Neural cell (in vitro differentiated cells): ENCODE measurements at regions not wholly inside any gene's neighbourhood (a gene's known extent, or its start where the extent isn't known, plus 50 kb on each side); places are given as distances from the start of the nearest gene placed in this dataset.

Source experiments
- H2AFZ ChIP-seq: fragments of 200-600, 300-800 bp; sonication (generic), shearing (Covaris generic); 2 replicates; pipeline ENCODE4 v1.6.0; 2014; ENCODE audit warnings: low read depth, mild to moderate bottlenecking, antibody characterized with exemption, low read length, moderate library complexity
- H3F3A ChIP-seq: fragments of 200-600 bp; shearing (Covaris generic); 2 replicates; pipeline ENCODE4 v1.6.1; 2016; ENCODE audit warnings: mild to moderate bottlenecking, moderate library complexity, mixed read lengths, antibody characterized with exemption, low read length; ENCODE audit not compliant: insufficient read depth, poor library complexity, severe bottlenecking
- H3K27ac ChIP-seq: fragments of 200-600, 300-800 bp; sonication (generic), shearing (Covaris generic); 2 replicates; pipeline ENCODE4 v1.5.1; 2014; ENCODE audit warnings: mild to moderate bottlenecking, low read length, moderate library complexity
- H3K27me3 ChIP-seq: fragments of 300-800, 200-600 bp; sonication (generic), shearing (Covaris generic); 2 replicates; pipeline ENCODE4 v1.6.0; 2014; ENCODE audit warnings: mild to moderate bottlenecking, low read depth, low read length, moderate library complexity; ENCODE audit not compliant: insufficient read depth
- H3K36me3 ChIP-seq: fragments of 300-800, 200-600 bp; sonication (generic), shearing (Covaris generic); 2 replicates; pipeline ENCODE4 v1.5.1; 2014; ENCODE audit warnings: mild to moderate bottlenecking, antibody characterized with exemption, low read length, moderate library complexity; ENCODE audit not compliant: insufficient read depth
- H3K4me2 ChIP-seq: fragments of 300-800, 200-600 bp; sonication (generic), shearing (Covaris generic); 2 replicates; pipeline ENCODE4 v1.6.0; 2014; ENCODE audit warnings: mild to moderate bottlenecking, low read length
- H3K4me3 ChIP-seq: fragments of 300-800, 200-600 bp; sonication (generic), shearing (Covaris generic); 2 replicates; pipeline ENCODE4 v1.5.1; 2014; ENCODE audit warnings: mild to moderate bottlenecking, low read length, moderate library complexity
- H3K79me2 ChIP-seq: fragments of 200-600 bp; shearing (Covaris generic); replicated peaks from 2 replicates; pipeline ENCODE4 v1.6.0; 2014; ENCODE audit warnings: mild to moderate bottlenecking, low read length, moderate library complexity; ENCODE audit not compliant: insufficient read depth
- H3K9ac ChIP-seq: fragments of 300-800, 200-600 bp; sonication (generic), shearing (Covaris generic); 2 replicates; pipeline ENCODE4 v1.6.1; 2016; ENCODE audit warnings: mild to moderate bottlenecking, low read length, mixed read lengths
- H3K9me2 ChIP-seq: fragments of 200-600 bp; shearing (Covaris generic); 2 replicates; pipeline ENCODE4 v1.6.1; 2016; ENCODE audit warnings: mild to moderate bottlenecking, low read length, mixed read lengths; ENCODE audit not compliant: insufficient read depth
- H3K9me3 ChIP-seq: fragments of 200-600, 300-800 bp; sonication (generic), shearing (Covaris generic); 2 replicates; pipeline ENCODE4 v1.6.1; 2016; ENCODE audit warnings: mild to moderate bottlenecking, mixed run types, low read length, moderate library complexity, mixed read lengths
- H4K20me1 ChIP-seq: fragments of 200-600 bp; shearing (Covaris generic); 2 replicates; pipeline ENCODE4 v1.6.1; 2016; ENCODE audit warnings: mild to moderate bottlenecking, mixed run types; ENCODE audit not compliant: insufficient read depth
- CTCF ChIP-seq: fragments of 450-650 bp; IDR thresholded peaks from 2 replicates; pipeline ENCODE4 v1.5.1; 2014; ENCODE audit warnings: antibody characterized with exemption, mild to moderate bottlenecking, moderate library complexity; ENCODE audit not compliant: poor library complexity, severe bottlenecking
- EP300 ChIP-seq: fragments of 450-650 bp; conservative IDR thresholded peaks from 2 replicates; pipeline ENCODE4 v1.6.1; 2014; ENCODE audit warnings: antibody characterized with exemption, mild to moderate bottlenecking, moderate library complexity; ENCODE audit not compliant: poor library complexity, severe bottlenecking
- EZH2 ChIP-seq: fragments of 200-600, 300-800 bp; shearing (Covaris generic), sonication (generic); IDR thresholded peaks from 2 replicates; pipeline ENCODE4 v1.6.1; 2014; ENCODE audit warnings: antibody characterized with exemption, low read length, borderline replicate concordance, mild to moderate bottlenecking; ENCODE audit not compliant: insufficient read depth, poor library complexity, severe bottlenecking
- MXI1 ChIP-seq: fragments of 450-650 bp; conservative IDR thresholded peaks from 2 replicates; pipeline ENCODE4 v1.6.1; 2014; ENCODE audit warnings: antibody characterized with exemption, mild to moderate bottlenecking; ENCODE audit not compliant: poor library complexity, severe bottlenecking
- POLR2AphosphoS5 ChIP-seq: IDR thresholded peaks from 2 replicates; pipeline ENCODE4 v1.6.1; 2012
- RAD21 ChIP-seq: fragments of 450-650 bp; conservative IDR thresholded peaks from 2 replicates; pipeline ENCODE4 v1.6.1; 2014; ENCODE audit warnings: antibody characterized with exemption, mild to moderate bottlenecking, moderate library complexity
- SMC3 ChIP-seq: fragments of 450-650 bp; conservative IDR thresholded peaks from 2 replicates; pipeline ENCODE4 v1.6.1; 2014; ENCODE audit warnings: antibody characterized with exemption, mild to moderate bottlenecking, moderate library complexity; ENCODE audit not compliant: poor library complexity
- TAF1 ChIP-seq: IDR thresholded peaks from 2 replicates; pipeline ENCODE4 v1.6.1; 2012; ENCODE audit warnings: low read depth
- TF ChIP-seq, protein P1 (sequence below): IDR thresholded peaks from 2 replicates; pipeline ENCODE4 v1.6.1; 2012; ENCODE audit warnings: borderline replicate concordance

GRCh38 chr13:67630640-67631039 is 400.5 kb upstream of the PCDH9 start:
- H3K27me3 ChIP-seq, result no peaks in the 10 kb centered on the region
- no peak overlapping the region for H2AFZ ChIP-seq
- H3K4me2 ChIP-seq, result no peak overlapping the region
- no peaks in the 10 kb centered on the region for H3K9me2 ChIP-seq
- H3K79me2 ChIP-seq, result no peaks in the 10 kb centered on the region
- no peak overlapping the region for H3K27ac ChIP-seq
- no peaks in the 10 kb centered on the region for H3F3A ChIP-seq
- H3K9me3 ChIP-seq, result no peaks in the 10 kb centered on the region
- no peak overlapping the region for H3K9ac ChIP-seq
- no peaks in the 10 kb centered on the region for H4K20me1 ChIP-seq
- H3K4me3 ChIP-seq, result no peak overlapping the region
- no peaks in the 10 kb centered on the region for H3K36me3 ChIP-seq
- TF ChIP-seq MXI1 (no peak), SMC3 (no peak), TAF1 (no peak), POLR2AphosphoS5 (no peak), RAD21 (no peak), CTCF (no peak), EZH2 (no peak)

DNA sequence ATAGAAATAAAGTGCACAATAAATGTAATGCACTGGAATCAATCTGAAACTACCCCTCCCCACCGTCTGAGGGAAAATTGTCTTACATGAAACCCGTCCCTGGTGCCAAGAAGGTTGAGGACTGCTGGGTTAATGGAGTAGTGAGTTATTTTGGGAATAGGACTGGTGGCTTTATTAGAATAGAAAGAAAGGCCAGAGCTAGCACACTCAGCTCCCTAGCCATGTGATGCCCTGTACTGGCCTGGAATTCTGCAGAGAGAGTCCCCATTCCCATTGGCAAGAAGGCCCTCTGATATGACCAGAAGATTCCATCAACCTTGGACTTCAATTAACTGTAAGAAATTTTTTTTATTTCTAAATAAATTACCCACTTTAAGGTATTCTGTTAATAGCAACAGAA is 393.5 kb upstream of the PCDH9 start:
- Histone ChIP-seq H3K4me2 (no peak overlapping the region), H3K4me3 (no peak overlapping the region), H3K79me2 (no peaks in the 10 kb centered on the region), H3K9me2 (no peaks in the 10 kb centered on the region), H3K36me3 (no peaks in the 10 kb centered on the region), H4K20me1 (no peaks in the 10 kb centered on the region), H3K9me3 (no peaks in the 10 kb centered on the region), H3K27ac (no peak overlapping the region), H3K27me3 (no peaks in the 10 kb centered on the region), H3K9ac (no peak overlapping the region), H3F3A (no peaks in the 10 kb centered on the region), H2AFZ (no peak overlapping the region)
- TF ChIP-seq, protein P1, sequence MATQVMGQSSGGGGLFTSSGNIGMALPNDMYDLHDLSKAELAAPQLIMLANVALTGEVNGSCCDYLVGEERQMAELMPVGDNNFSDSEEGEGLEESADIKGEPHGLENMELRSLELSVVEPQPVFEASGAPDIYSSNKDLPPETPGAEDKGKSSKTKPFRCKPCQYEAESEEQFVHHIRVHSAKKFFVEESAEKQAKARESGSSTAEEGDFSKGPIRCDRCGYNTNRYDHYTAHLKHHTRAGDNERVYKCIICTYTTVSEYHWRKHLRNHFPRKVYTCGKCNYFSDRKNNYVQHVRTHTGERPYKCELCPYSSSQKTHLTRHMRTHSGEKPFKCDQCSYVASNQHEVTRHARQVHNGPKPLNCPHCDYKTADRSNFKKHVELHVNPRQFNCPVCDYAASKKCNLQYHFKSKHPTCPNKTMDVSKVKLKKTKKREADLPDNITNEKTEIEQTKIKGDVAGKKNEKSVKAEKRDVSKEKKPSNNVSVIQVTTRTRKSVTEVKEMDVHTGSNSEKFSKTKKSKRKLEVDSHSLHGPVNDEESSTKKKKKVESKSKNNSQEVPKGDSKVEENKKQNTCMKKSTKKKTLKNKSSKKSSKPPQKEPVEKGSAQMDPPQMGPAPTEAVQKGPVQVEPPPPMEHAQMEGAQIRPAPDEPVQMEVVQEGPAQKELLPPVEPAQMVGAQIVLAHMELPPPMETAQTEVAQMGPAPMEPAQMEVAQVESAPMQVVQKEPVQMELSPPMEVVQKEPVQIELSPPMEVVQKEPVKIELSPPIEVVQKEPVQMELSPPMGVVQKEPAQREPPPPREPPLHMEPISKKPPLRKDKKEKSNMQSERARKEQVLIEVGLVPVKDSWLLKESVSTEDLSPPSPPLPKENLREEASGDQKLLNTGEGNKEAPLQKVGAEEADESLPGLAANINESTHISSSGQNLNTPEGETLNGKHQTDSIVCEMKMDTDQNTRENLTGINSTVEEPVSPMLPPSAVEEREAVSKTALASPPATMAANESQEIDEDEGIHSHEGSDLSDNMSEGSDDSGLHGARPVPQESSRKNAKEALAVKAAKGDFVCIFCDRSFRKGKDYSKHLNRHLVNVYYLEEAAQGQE, result no peak
- no peak for TF ChIP-seq EP300
- TF ChIP-seq CTCF, result no peak
- no peak for TF ChIP-seq SMC3
- no peak for TF ChIP-seq TAF1
- no peak for TF ChIP-seq POLR2AphosphoS5
- TF ChIP-seq MXI1, result no peak
- no peak for TF ChIP-seq EZH2
- TF ChIP-seq RAD21, result no peak
